ENCODE measurements at regions not wholly inside any gene's neighbourhood (a gene's known extent, or its start where the extent isn't known, plus 50 kb on each side); places are given as distances from the start of the nearest gene placed in this dataset.

- ChIA-PET POLR2A (no interaction called here), SMC1A (ENCODE audit: uncharacterized antibody, unreplicated experiment) (no interaction called here), CTCF (no interaction called here), RAD21 (ENCODE audit: unreplicated experiment) (no interaction called here)
- Histone ChIP-seq H3K9me3 (replicated peaks; ENCODE audit: control insufficient read depth, insufficient read depth, low read length) (no peaks in the 10 kb centered on the region), H3K27ac (ENCODE audit: control insufficient read depth, insufficient read depth) (no peak overlapping the region), H3K36me3 (ENCODE audit: control insufficient read depth in 2 of 2, insufficient read depth in 2 of 2, low read length in 1 of 2) (no peaks in the 10 kb centered on the region), H4K20me1 (ENCODE audit: control insufficient read depth, insufficient read depth) (no peaks in the 10 kb centered on the region), H3K4me3 (no peak overlapping the region), H3K9ac (ENCODE audit: control insufficient read depth, insufficient read depth, low read length) (no peak overlapping the region), H3K4me2 (ENCODE audit: control insufficient read depth, insufficient read depth) (0 out of 2 replicates have a peak overlapping the region, but pooled peaks have one; percentile 9), H3K4me1 (ENCODE audit: control insufficient read depth, insufficient read depth, low read length) (no peaks in the 10 kb centered on the region), H3K27me3 (replicated peaks in 1 of 2; ENCODE audit: control insufficient read depth in 2 of 2, insufficient read depth in 2 of 2, low read length in 1 of 2) (no peaks in the 10 kb centered on the region), H2AFZ (ENCODE audit: control insufficient read depth, low read depth, low read length) (no peak overlapping the region), H3K79me2 (ENCODE audit: control insufficient read depth, insufficient read depth, low read length) (no peaks in the 10 kb centered on the region)
- BruUV-seq (replicated peaks), result no TSS peak
- in situ Hi-C loops (cut with MboI) (no loop called here), intact Hi-C loops (cut with micrococcal nuclease; ENCODE audit: unreplicated experiment) (no loop called here)
- WGBS (ENCODE audit: insufficient coverage, insufficient replicate concordance, low lambda C conversion rate, missing lambda C conversion rate), result 3% methylated on average over 3 of the region's 3 CpGs
- FAIRE-seq (no peak), ATAC-seq (peak; percentile 60), DNase-seq (ENCODE audit: low read depth, low spot score) (peak; percentile 4)
- TF ChIP-seq KDM1A (IDR thresholded peaks at IDR 0.05; ENCODE audit: borderline replicate concordance), result no peak
- TF ChIP-seq ATF7 (IDR thresholded peaks at IDR 0.05; ENCODE audit: low read depth), result 0 out of 2 replicates have a peak, but pooled peaks have one; percentile 34
- peak; percentile 85 for TF ChIP-seq SPI1 (IDR thresholded peaks at IDR 0.05; ENCODE audit: borderline replicate concordance, insufficient read depth, low read depth, low read length)
- TF ChIP-seq, protein P1, sequence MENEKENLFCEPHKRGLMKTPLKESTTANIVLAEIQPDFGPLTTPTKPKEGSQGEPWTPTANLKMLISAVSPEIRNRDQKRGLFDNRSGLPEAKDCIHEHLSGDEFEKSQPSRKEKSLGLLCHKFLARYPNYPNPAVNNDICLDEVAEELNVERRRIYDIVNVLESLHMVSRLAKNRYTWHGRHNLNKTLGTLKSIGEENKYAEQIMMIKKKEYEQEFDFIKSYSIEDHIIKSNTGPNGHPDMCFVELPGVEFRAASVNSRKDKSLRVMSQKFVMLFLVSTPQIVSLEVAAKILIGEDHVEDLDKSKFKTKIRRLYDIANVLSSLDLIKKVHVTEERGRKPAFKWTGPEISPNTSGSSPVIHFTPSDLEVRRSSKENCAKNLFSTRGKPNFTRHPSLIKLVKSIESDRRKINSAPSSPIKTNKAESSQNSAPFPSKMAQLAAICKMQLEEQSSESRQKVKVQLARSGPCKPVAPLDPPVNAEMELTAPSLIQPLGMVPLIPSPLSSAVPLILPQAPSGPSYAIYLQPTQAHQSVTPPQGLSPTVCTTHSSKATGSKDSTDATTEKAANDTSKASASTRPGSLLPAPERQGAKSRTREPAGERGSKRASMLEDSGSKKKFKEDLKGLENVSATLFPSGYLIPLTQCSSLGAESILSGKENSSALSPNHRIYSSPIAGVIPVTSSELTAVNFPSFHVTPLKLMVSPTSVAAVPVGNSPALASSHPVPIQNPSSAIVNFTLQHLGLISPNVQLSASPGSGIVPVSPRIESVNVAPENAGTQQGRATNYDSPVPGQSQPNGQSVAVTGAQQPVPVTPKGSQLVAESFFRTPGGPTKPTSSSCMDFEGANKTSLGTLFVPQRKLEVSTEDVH (IDR thresholded peaks at IDR 0.05; ENCODE audit: low read depth, partially characterized antibody), result no peak
- TF ChIP-seq MXI1 (IDR thresholded peaks at IDR 0.05; ENCODE audit: low read depth, low read length), result no peak
- no peak for TF ChIP-seq NFYB (IDR thresholded peaks at IDR 0.05; ENCODE audit: insufficient read depth, low read depth, low read length)
- TF ChIP-seq GATAD2B (conservative IDR thresholded peaks at IDR 0.05; ENCODE audit: low read depth), result no peak
- no peak for TF ChIP-seq SIX5 (IDR thresholded peaks at IDR 0.05; ENCODE audit: low read depth, low read length, severe bottlenecking)
- TF ChIP-seq, protein P2, sequence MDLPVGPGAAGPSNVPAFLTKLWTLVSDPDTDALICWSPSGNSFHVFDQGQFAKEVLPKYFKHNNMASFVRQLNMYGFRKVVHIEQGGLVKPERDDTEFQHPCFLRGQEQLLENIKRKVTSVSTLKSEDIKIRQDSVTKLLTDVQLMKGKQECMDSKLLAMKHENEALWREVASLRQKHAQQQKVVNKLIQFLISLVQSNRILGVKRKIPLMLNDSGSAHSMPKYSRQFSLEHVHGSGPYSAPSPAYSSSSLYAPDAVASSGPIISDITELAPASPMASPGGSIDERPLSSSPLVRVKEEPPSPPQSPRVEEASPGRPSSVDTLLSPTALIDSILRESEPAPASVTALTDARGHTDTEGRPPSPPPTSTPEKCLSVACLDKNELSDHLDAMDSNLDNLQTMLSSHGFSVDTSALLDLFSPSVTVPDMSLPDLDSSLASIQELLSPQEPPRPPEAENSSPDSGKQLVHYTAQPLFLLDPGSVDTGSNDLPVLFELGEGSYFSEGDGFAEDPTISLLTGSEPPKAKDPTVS (IDR thresholded peaks at IDR 0.05; ENCODE audit: low read depth, low read length), result no peak
- TF ChIP-seq CREM (IDR thresholded peaks at IDR 0.05; ENCODE audit: low read depth), result peak; percentile 66
- no peak for TF ChIP-seq TARDBP (IDR thresholded peaks at IDR 0.05; ENCODE audit: borderline replicate concordance)
- TF ChIP-seq, protein P3, sequence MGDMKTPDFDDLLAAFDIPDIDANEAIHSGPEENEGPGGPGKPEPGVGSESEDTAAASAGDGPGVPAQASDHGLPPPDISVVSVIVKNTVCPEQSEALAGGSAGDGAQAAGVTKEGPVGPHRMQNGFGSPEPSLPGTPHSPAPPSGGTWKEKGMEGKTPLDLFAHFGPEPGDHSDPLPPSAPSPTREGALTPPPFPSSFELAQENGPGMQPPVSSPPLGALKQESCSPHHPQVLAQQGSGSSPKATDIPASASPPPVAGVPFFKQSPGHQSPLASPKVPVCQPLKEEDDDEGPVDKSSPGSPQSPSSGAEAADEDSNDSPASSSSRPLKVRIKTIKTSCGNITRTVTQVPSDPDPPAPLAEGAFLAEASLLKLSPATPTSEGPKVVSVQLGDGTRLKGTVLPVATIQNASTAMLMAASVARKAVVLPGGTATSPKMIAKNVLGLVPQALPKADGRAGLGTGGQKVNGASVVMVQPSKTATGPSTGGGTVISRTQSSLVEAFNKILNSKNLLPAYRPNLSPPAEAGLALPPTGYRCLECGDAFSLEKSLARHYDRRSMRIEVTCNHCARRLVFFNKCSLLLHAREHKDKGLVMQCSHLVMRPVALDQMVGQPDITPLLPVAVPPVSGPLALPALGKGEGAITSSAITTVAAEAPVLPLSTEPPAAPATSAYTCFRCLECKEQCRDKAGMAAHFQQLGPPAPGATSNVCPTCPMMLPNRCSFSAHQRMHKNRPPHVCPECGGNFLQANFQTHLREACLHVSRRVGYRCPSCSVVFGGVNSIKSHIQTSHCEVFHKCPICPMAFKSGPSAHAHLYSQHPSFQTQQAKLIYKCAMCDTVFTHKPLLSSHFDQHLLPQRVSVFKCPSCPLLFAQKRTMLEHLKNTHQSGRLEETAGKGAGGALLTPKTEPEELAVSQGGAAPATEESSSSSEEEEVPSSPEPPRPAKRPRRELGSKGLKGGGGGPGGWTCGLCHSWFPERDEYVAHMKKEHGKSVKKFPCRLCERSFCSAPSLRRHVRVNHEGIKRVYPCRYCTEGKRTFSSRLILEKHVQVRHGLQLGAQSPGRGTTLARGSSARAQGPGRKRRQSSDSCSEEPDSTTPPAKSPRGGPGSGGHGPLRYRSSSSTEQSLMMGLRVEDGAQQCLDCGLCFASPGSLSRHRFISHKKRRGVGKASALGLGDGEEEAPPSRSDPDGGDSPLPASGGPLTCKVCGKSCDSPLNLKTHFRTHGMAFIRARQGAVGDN (IDR thresholded peaks at IDR 0.05), result no peak
- 0 out of 2 replicates have a peak, but pooled peaks have one; percentile 28 for TF ChIP-seq CBX5 (IDR thresholded peaks at IDR 0.05; ENCODE audit: low read depth)
- no peak for TF ChIP-seq MYB (IDR thresholded peaks at IDR 0.05; ENCODE audit: borderline replicate concordance, low read depth, low read length)
- TF ChIP-seq SRF (IDR thresholded peaks at IDR 0.05; ENCODE audit: low read depth in 2 of 2, low read length in 2 of 2), result no peak
Observed at GRCh38 chr21:22223385-22223784, 1225.2 kb downstream of the NCAM2 start.
